ENCODE measurements at regions not wholly inside any gene's neighbourhood (a gene's known extent, or its start where the extent isn't known, plus 50 kb on each side); places are given as distances from the start of the nearest gene placed in this dataset.

DNA sequence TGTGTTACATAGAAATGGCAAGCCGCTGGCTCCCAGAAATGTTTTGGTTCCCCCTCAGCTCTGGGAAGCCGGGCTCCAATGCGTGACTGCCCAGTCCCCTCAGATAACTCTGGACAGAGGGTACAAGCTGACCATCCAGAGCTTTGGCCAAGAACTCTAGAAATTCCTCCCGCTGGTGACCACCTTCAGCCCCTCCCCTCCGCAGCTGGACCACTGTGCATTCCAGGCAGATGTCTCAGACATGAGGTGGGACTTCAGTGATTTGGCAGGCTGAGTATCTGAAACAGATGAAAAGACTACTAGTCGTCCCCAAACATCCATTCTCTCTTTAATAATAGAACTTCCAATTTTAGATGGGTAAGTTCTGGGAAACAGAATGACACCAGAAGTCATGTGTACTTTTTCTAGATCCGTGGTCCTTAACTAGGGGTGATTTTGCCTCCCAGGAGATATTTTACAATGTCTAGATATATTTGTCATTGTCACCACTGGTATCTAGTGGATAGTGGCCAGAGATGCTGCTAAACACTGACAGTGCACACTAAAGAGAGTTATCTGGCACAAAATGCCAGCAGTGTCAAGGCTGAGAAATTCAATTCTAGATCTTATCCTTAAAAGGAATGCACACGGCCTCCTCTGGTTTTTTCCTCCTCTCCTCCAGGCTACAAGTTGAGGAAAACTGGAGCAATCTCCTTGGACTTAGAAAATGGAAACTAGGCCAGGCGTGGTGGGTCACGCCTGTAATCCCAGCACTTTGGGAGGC, 294.3 kb downstream of the SRBD1 start:
- TF ChIP-seq, protein P1, sequence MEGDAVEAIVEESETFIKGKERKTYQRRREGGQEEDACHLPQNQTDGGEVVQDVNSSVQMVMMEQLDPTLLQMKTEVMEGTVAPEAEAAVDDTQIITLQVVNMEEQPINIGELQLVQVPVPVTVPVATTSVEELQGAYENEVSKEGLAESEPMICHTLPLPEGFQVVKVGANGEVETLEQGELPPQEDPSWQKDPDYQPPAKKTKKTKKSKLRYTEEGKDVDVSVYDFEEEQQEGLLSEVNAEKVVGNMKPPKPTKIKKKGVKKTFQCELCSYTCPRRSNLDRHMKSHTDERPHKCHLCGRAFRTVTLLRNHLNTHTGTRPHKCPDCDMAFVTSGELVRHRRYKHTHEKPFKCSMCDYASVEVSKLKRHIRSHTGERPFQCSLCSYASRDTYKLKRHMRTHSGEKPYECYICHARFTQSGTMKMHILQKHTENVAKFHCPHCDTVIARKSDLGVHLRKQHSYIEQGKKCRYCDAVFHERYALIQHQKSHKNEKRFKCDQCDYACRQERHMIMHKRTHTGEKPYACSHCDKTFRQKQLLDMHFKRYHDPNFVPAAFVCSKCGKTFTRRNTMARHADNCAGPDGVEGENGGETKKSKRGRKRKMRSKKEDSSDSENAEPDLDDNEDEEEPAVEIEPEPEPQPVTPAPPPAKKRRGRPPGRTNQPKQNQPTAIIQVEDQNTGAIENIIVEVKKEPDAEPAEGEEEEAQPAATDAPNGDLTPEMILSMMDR (IDR thresholded peaks at IDR 0.05; ENCODE audit: borderline replicate concordance, insufficient read depth, low read depth, low read length) = no peak

DNA sequence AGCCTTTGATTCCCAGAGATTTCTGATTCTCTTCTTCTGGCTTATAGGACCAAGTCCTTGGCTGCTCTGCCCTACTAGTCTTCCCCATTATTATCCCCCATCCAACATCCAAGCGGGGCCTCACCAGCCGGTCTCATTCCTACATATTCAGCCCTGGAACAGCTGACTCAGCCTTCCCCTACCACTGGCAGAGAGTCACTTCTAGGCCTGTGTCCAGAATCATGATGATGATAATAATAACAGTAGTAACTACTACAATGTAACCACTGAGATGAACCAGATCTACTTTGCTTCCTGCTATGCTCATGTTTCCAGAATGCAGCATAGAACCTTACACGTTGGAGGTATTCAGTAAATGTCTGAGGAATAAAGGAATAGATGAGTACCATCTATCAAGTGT, 295.2 kb downstream of the SRBD1 start:
- TF ChIP-seq, protein P1 (IDR thresholded peaks at IDR 0.05; ENCODE audit: borderline replicate concordance, insufficient read depth, low read depth, low read length) = no peak
- no peak overlapping the region for H3K4me3 ChIP-seq (ENCODE audit: low read depth, low read length)

More for the DNA sequence above, 294.3 kb downstream of the SRBD1 start:
- no peak overlapping the region for H3K4me3 ChIP-seq (ENCODE audit: low read depth, low read length)

DNA sequence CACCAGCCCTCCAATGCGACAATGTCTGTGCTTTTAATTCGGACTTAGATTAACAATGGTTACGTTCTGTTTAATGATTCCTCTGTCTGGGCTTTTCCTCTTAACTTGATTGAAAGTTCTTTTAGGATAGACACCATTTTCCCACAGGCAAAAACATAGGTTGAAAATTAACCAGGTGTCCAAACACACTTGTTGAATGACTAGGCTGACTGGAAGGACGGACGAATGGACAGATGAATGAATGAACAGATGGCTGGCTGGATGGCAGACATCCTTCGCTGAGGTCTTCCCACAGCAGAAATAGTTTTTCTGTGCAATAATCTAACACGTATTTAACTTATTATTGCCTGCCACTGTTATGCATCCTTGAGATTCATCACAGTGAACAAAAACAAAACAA, 298.8 kb downstream of the SRBD1 start:
- H3K4me3 ChIP-seq (ENCODE audit: low read depth, low read length) = no peak overlapping the region
- TF ChIP-seq, protein P1 (IDR thresholded peaks at IDR 0.05; ENCODE audit: borderline replicate concordance, insufficient read depth, low read depth, low read length) = no peak

DNA sequence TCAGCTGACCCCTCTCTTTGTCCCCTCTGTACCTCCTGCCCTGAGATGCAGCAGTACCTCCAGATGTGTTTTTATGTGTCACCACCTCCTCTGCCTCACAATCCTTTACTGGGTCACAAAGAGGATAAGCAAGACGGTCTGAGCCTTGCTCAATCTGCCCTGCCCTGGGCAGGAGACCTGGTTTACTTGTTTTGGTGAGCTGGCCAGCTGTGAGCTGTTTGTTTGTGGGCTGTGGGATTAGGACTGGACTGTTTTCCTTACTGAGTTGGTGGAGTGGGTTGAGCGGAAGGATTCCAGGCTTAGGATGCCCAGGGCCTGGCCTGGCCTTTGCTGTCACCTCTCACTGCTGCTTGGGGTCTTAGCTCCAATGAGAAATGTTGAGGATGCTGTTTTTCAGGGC, 299.5 kb downstream of the SRBD1 start:
- TF ChIP-seq, protein P1 (IDR thresholded peaks at IDR 0.05; ENCODE audit: borderline replicate concordance, insufficient read depth, low read depth, low read length) = no peak
- H3K4me3 ChIP-seq (ENCODE audit: low read depth, low read length) = no peak overlapping the region

DNA sequence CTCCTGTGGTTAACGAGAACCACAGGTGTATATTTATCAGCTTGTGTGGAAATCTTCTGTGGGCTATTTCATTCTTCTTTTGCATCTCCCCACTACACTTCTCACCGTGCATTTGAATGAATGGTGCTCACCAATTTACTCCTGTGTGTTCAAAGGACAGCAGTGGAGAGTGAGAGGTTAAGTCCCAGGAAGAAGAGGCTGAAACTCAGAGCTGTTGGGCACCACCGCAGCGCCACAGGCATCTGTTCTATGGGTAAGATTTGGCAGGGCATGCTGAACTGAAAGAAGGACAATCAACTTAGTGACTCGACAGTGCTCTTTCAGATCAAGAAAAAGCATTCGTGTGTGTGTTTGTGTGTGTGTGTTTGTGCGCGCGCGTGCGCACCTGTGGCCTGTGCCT, 297.9 kb upstream of the SIX2 start:
- TF ChIP-seq, protein P1 (IDR thresholded peaks at IDR 0.05; ENCODE audit: borderline replicate concordance, insufficient read depth, low read depth, low read length) = no peak
- no peak overlapping the region for H3K4me3 ChIP-seq (ENCODE audit: low read depth, low read length)

DNA sequence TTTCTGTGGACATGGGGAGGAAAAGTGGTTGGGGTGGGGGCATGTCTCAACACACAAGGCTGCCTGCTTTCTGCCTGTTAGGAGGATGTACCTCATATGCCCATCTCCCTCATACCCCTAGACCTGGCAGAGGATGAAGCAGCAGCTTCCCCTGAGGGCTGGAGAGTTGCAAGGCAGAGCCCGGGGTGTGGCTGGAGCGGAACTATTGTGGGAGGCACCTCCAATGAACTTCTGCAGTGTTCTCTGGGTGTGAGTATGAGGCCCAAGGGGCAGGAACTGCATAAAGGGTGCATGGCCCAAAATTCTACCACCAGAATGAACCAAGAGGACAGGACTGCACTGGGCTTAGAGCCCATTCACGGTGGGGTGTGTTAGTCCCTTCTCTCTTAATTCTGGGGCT, 296.3 kb upstream of the SIX2 start:
- TF ChIP-seq, protein P1 (IDR thresholded peaks at IDR 0.05; ENCODE audit: borderline replicate concordance, insufficient read depth, low read depth, low read length) = no peak

More for the DNA sequence above, 296.3 kb upstream of the SIX2 start:
- no peak overlapping the region for H3K4me3 ChIP-seq (ENCODE audit: low read depth, low read length)
